ENCODE measurements at regions not wholly inside any gene's neighbourhood (a gene's known extent, or its start where the extent isn't known, plus 50 kb on each side); places are given as distances from the start of the nearest gene placed in this dataset.
A peak's percentile ranks its signal among the peaks of the same experiment; 100 is the strongest.
"Not testable (repeated sequence)": the region's sequence is repeated elsewhere in the genome, so short reads cannot be mapped to it uniquely, and the experiment has no call there.

GRCh38 chr7:91405873-91406272, 141.6 kb downstream of the FZD1 start:
- not testable (repeated sequence) for DNase-seq

- DNase-seq, result no peak
These were observed 143.7 kb downstream of the FZD1 start for GRCh38 chr7:91407942-91408341.

GRCh38 chr7:91408388-91409154, 144.3 kb downstream of the FZD1 start:
- no peak for DNase-seq

- no peak for DNase-seq
These were observed 146.8 kb downstream of the FZD1 start for GRCh38 chr7:91411060-91411459.

- no peak for DNase-seq
These were observed 148.1 kb downstream of the FZD1 start for GRCh38 chr7:91412298-91412697.

GRCh38 chr7:91414734-91415133, 150.5 kb downstream of the FZD1 start:
- DNase-seq, result no peak

GRCh38 chr7:91416155-91416865, 152.1 kb downstream of the FZD1 start:
- DNase-seq, result no peak

GRCh38 chr7:91420606-91421005, 156.4 kb downstream of the FZD1 start:
- no peak for DNase-seq

GRCh38 chr7:91421018-91421417, 156.8 kb downstream of the FZD1 start:
- no peak for DNase-seq

- DNase-seq, result no peak
These were observed 160.1 kb downstream of the FZD1 start for GRCh38 chr7:91424371-91424770.

- no peak for DNase-seq
These were observed 160.9 kb downstream of the FZD1 start for GRCh38 chr7:91425149-91425548.

- DNase-seq, result no peak
These were observed 162.8 kb downstream of the FZD1 start for GRCh38 chr7:91427051-91427450.

- DNase-seq, result no peak
These were observed 167.4 kb downstream of the FZD1 start for GRCh38 chr7:91431601-91432000.

GRCh38 chr7:91434836-91435235, 170.6 kb downstream of the FZD1 start:
- DNase-seq, result no peak

GRCh38 chr7:91435381-91436059, 171.3 kb downstream of the FZD1 start:
- DNase-seq, result no peak

- no peak for DNase-seq
These were observed 172.4 kb downstream of the FZD1 start for GRCh38 chr7:91436655-91437054.

- not testable (repeated sequence) for DNase-seq
These were observed 176.0 kb downstream of the FZD1 start for GRCh38 chr7:91440198-91440597.

GRCh38 chr7:91443862-91444261, 179.6 kb downstream of the FZD1 start:
- DNase-seq, result no peak

GRCh38 chr7:91446819-91447218, 182.6 kb downstream of the FZD1 start:
- DNase-seq, result peak; percentile 9

GRCh38 chr7:91455411-91455810, 191.2 kb downstream of the FZD1 start:
- no peak for DNase-seq

- DNase-seq, result no peak
These were observed 193.0 kb downstream of the FZD1 start for GRCh38 chr7:91457208-91457607.

- no peak for DNase-seq
These were observed 195.3 kb downstream of the FZD1 start for GRCh38 chr7:91459539-91459938.

- DNase-seq, result no peak
These were observed 198.1 kb downstream of the FZD1 start for GRCh38 chr7:91462316-91462715.

- DNase-seq, result no peak
These were observed 199.1 kb downstream of the FZD1 start for GRCh38 chr7:91463330-91463729.

All from GF-D8 (cell line).